H1 (cell line): ENCODE measurements at regions not wholly inside any gene's neighbourhood (a gene's known extent, or its start where the extent isn't known, plus 50 kb on each side); places are given as distances from the start of the nearest gene placed in this dataset.

Experiments
- CTCF ChIA-PET: fragments of 300-600 bp; sonication (Branson Sonifier 250); formaldehyde crosslinking; loops from one replicate; lab custom pipeline; 2021; ENCODE audit not compliant: partially characterized antibody; lab: Charles Lee
- POLR2A ChIA-PET: fragments of 300-600 bp; sonication (Branson Sonifier 250); formaldehyde crosslinking; loops from one replicate; lab custom pipeline; 2021; ENCODE audit warnings: inconsistent platforms; ENCODE audit not compliant: partially characterized antibody; lab: Charles Lee
- DNase-seq, 2 experiments: peaks; one replicate each; pipeline versions ENCODE4 v3.0.0 to v3.0.0-alpha.2; 2010 to 2022; ENCODE audit warnings: low spot score in 2 of 2, low read depth in 1 of 2, mixed read lengths in 1 of 2
- FAIRE-seq: peaks from 2 replicates; lab custom pipeline; 2011; peaks lifted over from hg19 to GRCh38; lab: Jason Lieb, UNC
- H2AFZ ChIP-seq: 2 replicates; pipeline ENCODE4 v1.8.1; 2012; ENCODE audit warnings: low read length, inconsistent platforms
- H2AK5ac ChIP-seq: 2 replicates; pipeline ENCODE4 v1.6.1; 2013; ENCODE audit warnings: low read depth, low read length
- H2BK120ac ChIP-seq: replicated peaks from 2 replicates; pipeline ENCODE3; 2013; ENCODE audit warnings: low read depth, low read length, inconsistent platforms
- H2BK12ac ChIP-seq: 2 replicates; pipeline ENCODE4 v1.6.1; 2013; ENCODE audit warnings: low read depth, low read length
- H2BK15ac ChIP-seq: 2 replicates; pipeline ENCODE4 v1.6.1; 2013; ENCODE audit warnings: low read length
- H2BK20ac ChIP-seq: 2 replicates; pipeline ENCODE4 v1.6.1; 2013; ENCODE audit warnings: low read length
- H2BK5ac ChIP-seq: 2 replicates; pipeline ENCODE4 v1.6.1; 2013; ENCODE audit warnings: low read depth, low read length
- H3K14ac ChIP-seq: 2 replicates; pipeline ENCODE4 v1.6.1; 2013; ENCODE audit warnings: inconsistent platforms; ENCODE audit not compliant: insufficient read length
- H3K18ac ChIP-seq: 2 replicates; pipeline ENCODE4 v1.6.1; 2013; ENCODE audit warnings: low read length; ENCODE audit errors: extremely low read depth
- H3K23ac ChIP-seq: 2 replicates; pipeline ENCODE4 v1.6.1; 2013; ENCODE audit warnings: inconsistent platforms; ENCODE audit not compliant: insufficient read length
- H3K23me2 ChIP-seq: 2 replicates; pipeline ENCODE4 v1.6.1; 2013; ENCODE audit warnings: low read depth, low read length
- H3K27ac ChIP-seq: 2 replicates; pipeline ENCODE4 v1.6.1; 2011; ENCODE audit warnings: low read depth, low read length, inconsistent platforms
- H3K27me3 ChIP-seq, 4 experiments: replicated peaks in 1 of 4; 1 replicate in 1 of 4; 2 replicates in 3 of 4; pipeline versions ENCODE4 v1.6.1 to v1.8.1; 2011 to 2013; ENCODE audit warnings: low read length in 3 of 4, mild to moderate bottlenecking in 3 of 4, inconsistent platforms in 2 of 4, mixed read lengths in 2 of 4, moderate library complexity in 1 of 4; ENCODE audit not compliant: control insufficient read depth in 3 of 4, insufficient read depth in 3 of 4; ENCODE audit errors: extremely low read depth in 1 of 4
- H3K36me3 ChIP-seq, 4 experiments: 2 replicates each; pipeline versions ENCODE4 v1.6.1 to v1.8.1; 2011 to 2013; ENCODE audit warnings: mild to moderate bottlenecking in 4 of 4, low read length in 3 of 4, moderate library complexity in 2 of 4, control low read depth in 1 of 4, inconsistent platforms in 1 of 4; ENCODE audit not compliant: insufficient read depth in 4 of 4, control insufficient read depth in 2 of 4
- H3K4ac ChIP-seq: replicated peaks from 2 replicates; pipeline ENCODE3; 2013; ENCODE audit warnings: low read length, low read depth, mixed read lengths, inconsistent platforms; ENCODE audit not compliant: insufficient read length
- H3K4me1 ChIP-seq, 4 experiments: replicated peaks in 1 of 4; 1 replicate in 1 of 4; 2 replicates in 3 of 4; pipeline versions ENCODE4 v1.6.1 to v1.8.1; 2011 to 2013; ENCODE audit warnings: low read length in 3 of 4, inconsistent platforms in 2 of 4, mixed read lengths in 1 of 4; ENCODE audit not compliant: insufficient read depth in 4 of 4, control insufficient read depth in 3 of 4
- H3K4me2 ChIP-seq, 2 experiments: 2 replicates each; pipeline versions ENCODE4 v1.6.1 to v1.8.1; 2011 to 2013; ENCODE audit warnings: low read depth in 2 of 2, low read length in 2 of 2, control low read depth in 1 of 2, inconsistent platforms in 1 of 2, mild to moderate bottlenecking in 1 of 2; ENCODE audit not compliant: insufficient read depth in 1 of 2
- H3K4me3 ChIP-seq, 4 experiments: fragments of 200-600, 300-600 bp in 1 of 4; sonication (generic), shearing (Covaris generic), sonication (Bioruptor Twin) in 1 of 4; 2 replicates each; pipeline versions ENCODE4 v1.5.1 to v1.8.1; 2011 to 2016; ENCODE audit warnings: low read length in 4 of 4, low read depth in 3 of 4, control low read depth in 2 of 4, inconsistent platforms in 2 of 4, mild to moderate bottlenecking in 2 of 4, mixed read lengths in 1 of 4, moderate library complexity in 1 of 4; ENCODE audit not compliant: insufficient read depth in 2 of 4; ENCODE audit errors: extremely low read depth in 1 of 4
- H3K56ac ChIP-seq: replicated peaks from 2 replicates; pipeline ENCODE3; 2013; ENCODE audit warnings: low read depth, mild to moderate bottlenecking, mixed read lengths, low read length, inconsistent platforms; ENCODE audit not compliant: insufficient read length
- H3K79me1 ChIP-seq: 2 replicates; pipeline ENCODE4 v1.6.1; 2013; ENCODE audit warnings: low read depth, low read length, control low read depth
- H3K79me2 ChIP-seq, 2 experiments: 2 replicates each; pipeline versions ENCODE4 v1.6.1 to v1.8.1; 2012 to 2013; ENCODE audit warnings: low read length in 2 of 2, mild to moderate bottlenecking in 2 of 2, inconsistent platforms in 1 of 2; ENCODE audit not compliant: insufficient read depth in 2 of 2, control insufficient read depth in 1 of 2
- H3K9ac ChIP-seq, 4 experiments: replicated peaks in 1 of 4; 1 replicate in 1 of 4; 2 replicates in 3 of 4; pipeline versions ENCODE4 v1.6.1 to v1.8.1; 2011 to 2013; ENCODE audit warnings: low read depth in 3 of 4, low read length in 3 of 4, control low read depth in 2 of 4, mild to moderate bottlenecking in 2 of 4, moderate library complexity in 2 of 4, inconsistent platforms in 1 of 4; ENCODE audit errors: extremely low read depth in 1 of 4
- H3K9me3 ChIP-seq, 2 experiments: 2 replicates each; pipeline versions ENCODE4 v1.6.1 to v1.8.1; 2012 to 2013; ENCODE audit warnings: mild to moderate bottlenecking in 2 of 2, moderate library complexity in 2 of 2, control low read depth in 1 of 2, inconsistent platforms in 1 of 2, low read depth in 1 of 2, low read length in 1 of 2, mixed read lengths in 1 of 2; ENCODE audit not compliant: insufficient read depth in 2 of 2
- H4K20me1 ChIP-seq, 2 experiments: replicated peaks in 1 of 2; 2 replicates each; pipeline versions ENCODE3 to v1.8.1; 2011 to 2013; ENCODE audit warnings: inconsistent platforms in 2 of 2, low read length in 2 of 2, mild to moderate bottlenecking in 1 of 2; ENCODE audit not compliant: insufficient read depth in 2 of 2, control insufficient read depth in 1 of 2
- H4K5ac ChIP-seq: 2 replicates; pipeline ENCODE4 v1.6.1; 2013; ENCODE audit warnings: low read length, low read depth, mixed read lengths, inconsistent platforms; ENCODE audit not compliant: insufficient read length
- H4K8ac ChIP-seq: 2 replicates; pipeline ENCODE4 v1.8.0; 2013; ENCODE audit warnings: mild to moderate bottlenecking, moderate library complexity, low read length, inconsistent platforms; ENCODE audit not compliant: insufficient read depth; ENCODE audit errors: extremely low read depth
- H4K91ac ChIP-seq: replicated peaks from 2 replicates; pipeline ENCODE3; 2013; ENCODE audit warnings: low read length, mixed read lengths, inconsistent platforms; ENCODE audit not compliant: insufficient read length
- CBX8 ChIP-seq: fragments of 300-800, 300-1000 bp; sonication (generic); IDR thresholded peaks from 2 replicates; pipeline ENCODE4 v1.7.1; 2016; ENCODE audit warnings: low read depth, low read length, borderline replicate concordance
- CHD2 ChIP-seq: IDR thresholded peaks from 2 replicates; pipeline ENCODE4 v1.6.1; 2012; ENCODE audit warnings: low read length, improper control_type of control experiment
- CREB1 ChIP-seq: IDR thresholded peaks from 2 replicates; pipeline ENCODE4 v1.6.1; 2012; ENCODE audit warnings: inconsistent platforms
- GABPA ChIP-seq: IDR thresholded peaks from 2 replicates; pipeline ENCODE4 v1.6.1; 2011; ENCODE audit warnings: mild to moderate bottlenecking, low read length, moderate library complexity, borderline replicate concordance; ENCODE audit not compliant: insufficient read depth
- KDM1A ChIP-seq: fragments of 200-600, 300-600 bp; sonication (generic); IDR thresholded peaks from 2 replicates; pipeline ENCODE4 v1.7.1; 2016; ENCODE audit warnings: mild to moderate bottlenecking, low read length, borderline replicate concordance
- MAX ChIP-seq: IDR thresholded peaks from 2 replicates; pipeline ENCODE4 v1.6.1; 2012; ENCODE audit warnings: inconsistent platforms
- NANOG ChIP-seq: IDR thresholded peaks from 2 replicates; pipeline ENCODE4 v1.6.1; 2011; ENCODE audit warnings: low read length, low read depth, mild to moderate bottlenecking, inconsistent platforms; ENCODE audit not compliant: insufficient read depth, poor library complexity, severe bottlenecking
- PHF8 ChIP-seq: fragments of 200-600 bp; sonication (generic); conservative IDR thresholded peaks from 2 replicates; pipeline ENCODE4 v1.7.1; 2012; ENCODE audit warnings: low read depth, mild to moderate bottlenecking, inconsistent platforms, low read length, moderate library complexity
- POLR2A ChIP-seq, 2 experiments: IDR thresholded peaks; 1 replicate in 1 of 2; 2 replicates in 1 of 2; pipeline ENCODE4 v1.6.1; 2011; ENCODE audit warnings: low read depth in 2 of 2, low read length in 2 of 2, mild to moderate bottlenecking in 2 of 2; ENCODE audit errors: control extremely low read depth in 1 of 2
- POLR2AphosphoS5 ChIP-seq: IDR thresholded peaks from 2 replicates; pipeline ENCODE4 v1.6.1; 2011; ENCODE audit warnings: low read depth, low read length
- SIRT6 ChIP-seq: IDR thresholded peaks from one replicate; pipeline ENCODE4 v1.7.1; 2012; ENCODE audit warnings: low read length, inconsistent platforms
- SP1 ChIP-seq: IDR thresholded peaks from 2 replicates; pipeline ENCODE4 v1.6.1; 2011; ENCODE audit warnings: low read depth, low read length
- WGBS, 2 experiments: shearing (Covaris generic) in 1 of 2; methylation state at CpG; one replicate each; pipeline versions ENCODE4 v1.1.6 to v1.1.7; 2013 to 2015; ENCODE audit warnings: low lambda C conversion rate in 2 of 2, mixed read lengths in 2 of 2, inconsistent platforms in 1 of 2, low coverage in 1 of 2, missing lambda C conversion rate in 1 of 2; ENCODE audit not compliant: insufficient replicate concordance in 2 of 2, insufficient coverage in 1 of 2, insufficient read length in 1 of 2; ENCODE audit errors: extremely low coverage in 1 of 2, missing lambda C conversion rate in 1 of 2; 5-methylcytosine and 5-hydroxymethylcytosine counted together

- no peak overlapping the region for H3K9ac ChIP-seq
- H3K23me2 ChIP-seq = no peaks in the 10 kb centered on the region; the same call in 1 of the 2 replicates
- 0 out of 4 replicates have a peak, but pooled peaks cover 0 to 3% of the 10 kb centered on the region in 2 experiments for H3K9me3 ChIP-seq
- CTCF ChIA-PET = interaction anchor here (0.7 kb wide), 1 partner anchor 10 kb away, joined by 3 read pairs; no protein-coding TSS in a partner anchor
- no peak overlapping the region for H4K5ac ChIP-seq
- H3K4ac ChIP-seq = no peak overlapping the region
- 81% methylated on average over 1 of the region's 1 CpG; no CpG with 5 or more reads in 1 of the 2 experiments for WGBS, 2 experiments
- no peaks in the 10 kb centered on the region for H3K79me1 ChIP-seq
- H2BK20ac ChIP-seq = no peak overlapping the region
- no peak overlapping the region for H3K4me3 ChIP-seq
- H4K20me1 ChIP-seq = no peaks in the 10 kb centered on the region
- POLR2A ChIA-PET = no interaction called here
- no peaks in the 10 kb centered on the region for H3K27me3 ChIP-seq
- no peak overlapping the region for H4K8ac ChIP-seq
- TF ChIP-seq PHF8 = no peak
- TF ChIP-seq SIRT6 = no peak
- no peak for TF ChIP-seq CREB1
- no peak for TF ChIP-seq MAX
- TF ChIP-seq CHD2 = no peak
- no peak for TF ChIP-seq KDM1A
- no peak for TF ChIP-seq NANOG
- no peak for TF ChIP-seq SP1
- TF ChIP-seq POLR2AphosphoS5 = no peak
- no peak for TF ChIP-seq POLR2A (IDR thresholded peaks at IDR 0.05; ENCODE audit: control extremely low read depth in 1 of 2, low read depth in 2 of 2, low read length in 2 of 2)
- no peak for TF ChIP-seq CBX8
- no peak for TF ChIP-seq GABPA
- no peak overlapping the region for H3K23ac ChIP-seq
- no peak overlapping the region for H3K27ac ChIP-seq
- no peak overlapping the region for H3K4me2 ChIP-seq
- H3K18ac ChIP-seq = no peak overlapping the region
- no peaks in the 10 kb centered on the region for H3K4me1 ChIP-seq
- no peaks in the 10 kb centered on the region for H3K79me2 ChIP-seq
- no peak overlapping the region for H4K91ac ChIP-seq
- no peak overlapping the region for H2AK5ac ChIP-seq
- H3K36me3 ChIP-seq = no peaks in the 10 kb centered on the region; a peak in 1 of 8 replicates
- FAIRE-seq (no peak), DNase-seq (no peak)
- H2BK5ac ChIP-seq = no peak overlapping the region
- H3K14ac ChIP-seq = no peak overlapping the region
- H2BK15ac ChIP-seq = no peak overlapping the region
- H2BK120ac ChIP-seq = no peak overlapping the region
- H2AFZ ChIP-seq = no peak overlapping the region
- no peak overlapping the region for H3K56ac ChIP-seq
- no peak overlapping the region for H2BK12ac ChIP-seq
Observed at GRCh38 chr6:108771421-108771820, 76.8 kb upstream of the ARMC2 start.
